ENCODE measurements at regions not wholly inside any gene's neighbourhood (a gene's known extent, or its start where the extent isn't known, plus 50 kb on each side); places are given as distances from the start of the nearest gene placed in this dataset.
"Not testable (repeated sequence)": the region's sequence is repeated elsewhere in the genome, so short reads cannot be mapped to it uniquely, and the experiment has no call there.

- DNase-seq (ENCODE audit: low spot score): no peak
These were observed 394.6 kb downstream of the TECRL start for GRCh38 chr4:64014647-64015046.

GRCh38 chr4:64001229-64001898, 407.9 kb downstream of the TECRL start:
- no peak for DNase-seq (ENCODE audit: low spot score)

GRCh38 chr4:64000241-64000640, 409.0 kb downstream of the TECRL start:
- no peak for DNase-seq (ENCODE audit: low spot score)

- DNase-seq (ENCODE audit: low spot score): no peak
These were observed 423.0 kb downstream of the TECRL start for GRCh38 chr4:63986253-63986652.

- DNase-seq (ENCODE audit: low spot score): no peak
These were observed 426.0 kb downstream of the TECRL start for GRCh38 chr4:63983224-63983623.

GRCh38 chr4:63965875-63966274, 443.4 kb downstream of the TECRL start:
- DNase-seq (ENCODE audit: low spot score): no peak

GRCh38 chr4:63942706-63943286, 466.5 kb downstream of the TECRL start:
- DNase-seq (ENCODE audit: low spot score): not testable (repeated sequence)

- DNase-seq (ENCODE audit: low spot score): no peak
These were observed 471.3 kb downstream of the TECRL start for GRCh38 chr4:63937961-63938360.

- no peak for DNase-seq (ENCODE audit: low spot score)
These were observed 487.1 kb downstream of the TECRL start for GRCh38 chr4:63922146-63922545.

GRCh38 chr4:63921561-63921960, 487.7 kb downstream of the TECRL start:
- no peak for DNase-seq (ENCODE audit: low spot score)

- no peak for DNase-seq (ENCODE audit: low spot score)
These were observed 489.4 kb downstream of the TECRL start for GRCh38 chr4:63919636-63920365.

GRCh38 chr4:63906660-63907183, 502.5 kb downstream of the TECRL start:
- DNase-seq (ENCODE audit: low spot score): no peak

GRCh38 chr4:63904201-63904600, 505.0 kb downstream of the TECRL start:
- no peak for DNase-seq (ENCODE audit: low spot score)

- no peak for DNase-seq (ENCODE audit: low spot score)
These were observed 507.9 kb downstream of the TECRL start for GRCh38 chr4:63901304-63901703.

- DNase-seq (ENCODE audit: low spot score): no peak
These were observed 510.3 kb downstream of the TECRL start for GRCh38 chr4:63898961-63899360.

GRCh38 chr4:63894161-63894560, 515.1 kb downstream of the TECRL start:
- DNase-seq (ENCODE audit: low spot score): no peak

GRCh38 chr4:63869370-63869769, 539.9 kb downstream of the TECRL start:
- DNase-seq (ENCODE audit: low spot score): no peak

- DNase-seq (ENCODE audit: low spot score): no peak
These were observed 557.8 kb downstream of the TECRL start for GRCh38 chr4:63851496-63851895.

- no peak for DNase-seq (ENCODE audit: low spot score)
These were observed 568.0 kb downstream of the TECRL start for GRCh38 chr4:63841266-63841665.

- DNase-seq (ENCODE audit: low spot score): no peak
These were observed 577.6 kb downstream of the TECRL start for GRCh38 chr4:63831590-63832155.

- DNase-seq (ENCODE audit: low spot score): no peak
These were observed 591.9 kb downstream of the TECRL start for GRCh38 chr4:63817196-63817865.

Data from NAMALWA (cell line).